ENCODE measurements at regions not wholly inside any gene's neighbourhood (a gene's known extent, or its start where the extent isn't known, plus 50 kb on each side); places are given as distances from the start of the nearest gene placed in this dataset. TPM values are rescaled to one million over a fixed set of nuclear protein-coding genes. Genes with fewer than 3 reads are reported as not detected.

DNA sequence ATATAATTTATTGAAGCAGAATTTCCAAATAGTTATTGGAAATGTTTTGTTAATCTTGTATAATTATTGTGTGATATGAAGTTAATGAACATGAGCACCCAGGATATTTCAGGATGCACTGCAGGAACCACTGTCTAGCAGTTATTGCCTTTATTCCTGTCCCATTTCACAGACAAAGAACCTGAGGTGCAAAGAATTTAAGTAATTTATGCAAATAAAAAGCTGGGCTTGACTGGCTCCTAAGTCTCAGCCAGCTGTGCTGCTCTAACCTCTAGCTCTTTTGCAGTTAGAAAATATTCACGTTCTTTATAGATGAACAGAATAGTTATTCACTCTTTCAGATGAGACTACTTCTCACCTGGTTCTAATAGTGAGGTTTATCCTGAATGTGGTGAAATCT, 50.0 kb upstream of the NUDT12 start:
- no peaks in the 10 kb centered on the region for H3K27me3 ChIP-seq (ENCODE audit: control insufficient read depth in 3 of 3, insufficient read depth in 3 of 3, low read length in 2 of 3)
- TF ChIP-seq CTCF (IDR thresholded peaks at IDR 0.05; ENCODE audit: control extremely low read depth, extremely low read depth): no peak
- WGBS, 2 donors: 86 to 90% methylated on average over 1 of the region's 1 CpG
- H3K36me3 ChIP-seq (ENCODE audit: control insufficient read depth in 4 of 4, insufficient read depth in 4 of 4, low read length in 4 of 4): no peaks in the 10 kb centered on the region
- no peak overlapping the region for H3K4me3 ChIP-seq
- no peak for DNase-seq
- H3K9me3 ChIP-seq (ENCODE audit: control insufficient read depth in 4 of 4, insufficient read depth in 3 of 4, low read length in 3 of 4): no peaks in the 10 kb centered on the region
- no peak overlapping the region for H3K9ac ChIP-seq (ENCODE audit: insufficient read depth in 1 of 2, low read length in 2 of 2)
- ATAC-seq (ENCODE audit: insufficient read depth, low FRiP score): no peak
- H3K4me1 ChIP-seq (ENCODE audit: control insufficient read depth in 5 of 5, insufficient read depth in 5 of 5, low read length in 5 of 5): peaks cover 0 to 1% (median 0%) of the 10 kb centered on the region in 5 donors
- no peak overlapping the region for H3K27ac ChIP-seq (ENCODE audit: low read depth in 1 of 2, low read length in 1 of 2)

Small RNAs in the stretch of these regions (small RNA-seq; reads per million reads assigned to genes)
- gene PSMC1P5 (ENCODE audit: low replicate concordance) (not detected), gene RF00322 (ENCODE audit: low replicate concordance) (not detected), gene RN7SL255P (ENCODE audit: low replicate concordance) (not detected), gene RNA5SP189 (ENCODE audit: low replicate concordance) (not detected), gene RNU1-140P (ENCODE audit: low replicate concordance) (not detected), gene RNU6-334P (ENCODE audit: low replicate concordance) (not detected)
